Neural cell (in vitro differentiated cells): ENCODE measurements at regions not wholly inside any gene's neighbourhood (a gene's known extent, or its start where the extent isn't known, plus 50 kb on each side); places are given as distances from the start of the nearest gene placed in this dataset.

ENCODE experiments used
- EZH2 ChIP-seq: fragments of 200-600, 300-800 bp; shearing (Covaris generic), sonication (generic); IDR thresholded peaks from 2 replicates; pipeline ENCODE4 v1.6.1; 2014; ENCODE audit warnings: antibody characterized with exemption, low read length, borderline replicate concordance, mild to moderate bottlenecking; ENCODE audit not compliant: insufficient read depth, poor library complexity, severe bottlenecking
- MXI1 ChIP-seq: fragments of 450-650 bp; conservative IDR thresholded peaks from 2 replicates; pipeline ENCODE4 v1.6.1; 2014; ENCODE audit warnings: antibody characterized with exemption, mild to moderate bottlenecking; ENCODE audit not compliant: poor library complexity, severe bottlenecking
- POLR2AphosphoS5 ChIP-seq: IDR thresholded peaks from 2 replicates; pipeline ENCODE4 v1.6.1; 2012
- RAD21 ChIP-seq: fragments of 450-650 bp; conservative IDR thresholded peaks from 2 replicates; pipeline ENCODE4 v1.6.1; 2014; ENCODE audit warnings: antibody characterized with exemption, mild to moderate bottlenecking, moderate library complexity
- SMC3 ChIP-seq: fragments of 450-650 bp; conservative IDR thresholded peaks from 2 replicates; pipeline ENCODE4 v1.6.1; 2014; ENCODE audit warnings: antibody characterized with exemption, mild to moderate bottlenecking, moderate library complexity; ENCODE audit not compliant: poor library complexity
- TAF1 ChIP-seq: IDR thresholded peaks from 2 replicates; pipeline ENCODE4 v1.6.1; 2012; ENCODE audit warnings: low read depth
- TF ChIP-seq, protein P1 (sequence below): fragments of 450-650 bp; IDR thresholded peaks from 2 replicates; pipeline ENCODE4 v1.5.1; 2014; ENCODE audit warnings: antibody characterized with exemption, mild to moderate bottlenecking, moderate library complexity; ENCODE audit not compliant: poor library complexity, severe bottlenecking
- TF ChIP-seq, protein P2 (sequence below): IDR thresholded peaks from 2 replicates; pipeline ENCODE4 v1.6.1; 2012; ENCODE audit warnings: borderline replicate concordance

DNA sequence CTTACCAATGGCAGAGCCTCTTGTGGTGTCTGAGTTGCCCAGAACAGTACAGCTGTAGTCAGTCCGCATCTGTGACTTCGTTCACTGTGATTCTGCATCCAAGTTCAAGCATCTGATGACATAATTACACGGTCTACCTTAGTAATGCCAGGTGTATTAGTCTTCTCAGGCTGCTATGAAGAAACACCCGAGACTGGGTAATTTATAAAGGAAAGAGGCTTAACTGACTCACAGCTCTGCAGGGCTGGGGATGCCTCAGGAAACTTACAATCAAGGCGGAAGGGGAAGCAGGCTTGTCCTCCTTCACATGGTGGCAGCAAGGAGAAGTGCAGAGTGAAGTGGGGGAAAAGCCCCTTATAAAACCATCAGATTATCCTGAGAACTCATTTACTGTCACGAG, 163.9 kb upstream of the SULF2 start:
- TF ChIP-seq EZH2 (no peak), RAD21 (no peak), POLR2AphosphoS5 (no peak), MXI1 (no peak), TAF1 (no peak), SMC3 (no peak)
- TF ChIP-seq, protein P1, sequence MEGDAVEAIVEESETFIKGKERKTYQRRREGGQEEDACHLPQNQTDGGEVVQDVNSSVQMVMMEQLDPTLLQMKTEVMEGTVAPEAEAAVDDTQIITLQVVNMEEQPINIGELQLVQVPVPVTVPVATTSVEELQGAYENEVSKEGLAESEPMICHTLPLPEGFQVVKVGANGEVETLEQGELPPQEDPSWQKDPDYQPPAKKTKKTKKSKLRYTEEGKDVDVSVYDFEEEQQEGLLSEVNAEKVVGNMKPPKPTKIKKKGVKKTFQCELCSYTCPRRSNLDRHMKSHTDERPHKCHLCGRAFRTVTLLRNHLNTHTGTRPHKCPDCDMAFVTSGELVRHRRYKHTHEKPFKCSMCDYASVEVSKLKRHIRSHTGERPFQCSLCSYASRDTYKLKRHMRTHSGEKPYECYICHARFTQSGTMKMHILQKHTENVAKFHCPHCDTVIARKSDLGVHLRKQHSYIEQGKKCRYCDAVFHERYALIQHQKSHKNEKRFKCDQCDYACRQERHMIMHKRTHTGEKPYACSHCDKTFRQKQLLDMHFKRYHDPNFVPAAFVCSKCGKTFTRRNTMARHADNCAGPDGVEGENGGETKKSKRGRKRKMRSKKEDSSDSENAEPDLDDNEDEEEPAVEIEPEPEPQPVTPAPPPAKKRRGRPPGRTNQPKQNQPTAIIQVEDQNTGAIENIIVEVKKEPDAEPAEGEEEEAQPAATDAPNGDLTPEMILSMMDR: no peak
- TF ChIP-seq, protein P2, sequence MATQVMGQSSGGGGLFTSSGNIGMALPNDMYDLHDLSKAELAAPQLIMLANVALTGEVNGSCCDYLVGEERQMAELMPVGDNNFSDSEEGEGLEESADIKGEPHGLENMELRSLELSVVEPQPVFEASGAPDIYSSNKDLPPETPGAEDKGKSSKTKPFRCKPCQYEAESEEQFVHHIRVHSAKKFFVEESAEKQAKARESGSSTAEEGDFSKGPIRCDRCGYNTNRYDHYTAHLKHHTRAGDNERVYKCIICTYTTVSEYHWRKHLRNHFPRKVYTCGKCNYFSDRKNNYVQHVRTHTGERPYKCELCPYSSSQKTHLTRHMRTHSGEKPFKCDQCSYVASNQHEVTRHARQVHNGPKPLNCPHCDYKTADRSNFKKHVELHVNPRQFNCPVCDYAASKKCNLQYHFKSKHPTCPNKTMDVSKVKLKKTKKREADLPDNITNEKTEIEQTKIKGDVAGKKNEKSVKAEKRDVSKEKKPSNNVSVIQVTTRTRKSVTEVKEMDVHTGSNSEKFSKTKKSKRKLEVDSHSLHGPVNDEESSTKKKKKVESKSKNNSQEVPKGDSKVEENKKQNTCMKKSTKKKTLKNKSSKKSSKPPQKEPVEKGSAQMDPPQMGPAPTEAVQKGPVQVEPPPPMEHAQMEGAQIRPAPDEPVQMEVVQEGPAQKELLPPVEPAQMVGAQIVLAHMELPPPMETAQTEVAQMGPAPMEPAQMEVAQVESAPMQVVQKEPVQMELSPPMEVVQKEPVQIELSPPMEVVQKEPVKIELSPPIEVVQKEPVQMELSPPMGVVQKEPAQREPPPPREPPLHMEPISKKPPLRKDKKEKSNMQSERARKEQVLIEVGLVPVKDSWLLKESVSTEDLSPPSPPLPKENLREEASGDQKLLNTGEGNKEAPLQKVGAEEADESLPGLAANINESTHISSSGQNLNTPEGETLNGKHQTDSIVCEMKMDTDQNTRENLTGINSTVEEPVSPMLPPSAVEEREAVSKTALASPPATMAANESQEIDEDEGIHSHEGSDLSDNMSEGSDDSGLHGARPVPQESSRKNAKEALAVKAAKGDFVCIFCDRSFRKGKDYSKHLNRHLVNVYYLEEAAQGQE: no peak
